ENCODE measurements at regions not wholly inside any gene's neighbourhood (a gene's known extent, or its start where the extent isn't known, plus 50 kb on each side); places are given as distances from the start of the nearest gene placed in this dataset.

DNA sequence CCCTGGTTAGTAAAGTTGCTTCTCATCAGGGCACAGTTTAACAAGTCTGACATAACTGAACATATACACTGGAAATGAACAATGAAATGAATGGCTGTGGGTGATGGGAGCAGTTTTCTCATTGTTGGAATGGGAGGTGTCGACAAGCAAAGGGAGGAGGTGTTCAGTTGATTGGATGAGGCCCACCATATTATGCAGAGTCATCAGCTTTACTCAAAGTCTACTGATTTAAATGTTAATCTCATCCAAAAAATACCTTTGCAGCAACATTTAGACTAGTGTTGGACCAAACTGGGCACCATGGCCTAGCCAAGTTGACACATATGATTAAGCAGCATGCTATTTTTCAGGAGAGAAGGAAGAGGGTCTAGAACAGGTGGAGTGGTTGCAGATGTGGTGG, 201.7 kb downstream of the RAMP3 start:
- TF ChIP-seq, protein P1, sequence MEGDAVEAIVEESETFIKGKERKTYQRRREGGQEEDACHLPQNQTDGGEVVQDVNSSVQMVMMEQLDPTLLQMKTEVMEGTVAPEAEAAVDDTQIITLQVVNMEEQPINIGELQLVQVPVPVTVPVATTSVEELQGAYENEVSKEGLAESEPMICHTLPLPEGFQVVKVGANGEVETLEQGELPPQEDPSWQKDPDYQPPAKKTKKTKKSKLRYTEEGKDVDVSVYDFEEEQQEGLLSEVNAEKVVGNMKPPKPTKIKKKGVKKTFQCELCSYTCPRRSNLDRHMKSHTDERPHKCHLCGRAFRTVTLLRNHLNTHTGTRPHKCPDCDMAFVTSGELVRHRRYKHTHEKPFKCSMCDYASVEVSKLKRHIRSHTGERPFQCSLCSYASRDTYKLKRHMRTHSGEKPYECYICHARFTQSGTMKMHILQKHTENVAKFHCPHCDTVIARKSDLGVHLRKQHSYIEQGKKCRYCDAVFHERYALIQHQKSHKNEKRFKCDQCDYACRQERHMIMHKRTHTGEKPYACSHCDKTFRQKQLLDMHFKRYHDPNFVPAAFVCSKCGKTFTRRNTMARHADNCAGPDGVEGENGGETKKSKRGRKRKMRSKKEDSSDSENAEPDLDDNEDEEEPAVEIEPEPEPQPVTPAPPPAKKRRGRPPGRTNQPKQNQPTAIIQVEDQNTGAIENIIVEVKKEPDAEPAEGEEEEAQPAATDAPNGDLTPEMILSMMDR (IDR thresholded peaks at IDR 0.05; ENCODE audit: poor library complexity, severe bottlenecking) = no peak
- TF ChIP-seq MXI1 (conservative IDR thresholded peaks at IDR 0.05; ENCODE audit: poor library complexity, severe bottlenecking) (no peak), RAD21 (conservative IDR thresholded peaks at IDR 0.05) (no peak), EZH2 (IDR thresholded peaks at IDR 0.05; ENCODE audit: borderline replicate concordance, insufficient read depth, low read length, poor library complexity, severe bottlenecking) (no peak)

Data from neural cell (in vitro differentiated cells).